ENCODE measurements at regions not wholly inside any gene's neighbourhood (a gene's known extent, or its start where the extent isn't known, plus 50 kb on each side); places are given as distances from the start of the nearest gene placed in this dataset.

- TF ChIP-seq, protein P1, sequence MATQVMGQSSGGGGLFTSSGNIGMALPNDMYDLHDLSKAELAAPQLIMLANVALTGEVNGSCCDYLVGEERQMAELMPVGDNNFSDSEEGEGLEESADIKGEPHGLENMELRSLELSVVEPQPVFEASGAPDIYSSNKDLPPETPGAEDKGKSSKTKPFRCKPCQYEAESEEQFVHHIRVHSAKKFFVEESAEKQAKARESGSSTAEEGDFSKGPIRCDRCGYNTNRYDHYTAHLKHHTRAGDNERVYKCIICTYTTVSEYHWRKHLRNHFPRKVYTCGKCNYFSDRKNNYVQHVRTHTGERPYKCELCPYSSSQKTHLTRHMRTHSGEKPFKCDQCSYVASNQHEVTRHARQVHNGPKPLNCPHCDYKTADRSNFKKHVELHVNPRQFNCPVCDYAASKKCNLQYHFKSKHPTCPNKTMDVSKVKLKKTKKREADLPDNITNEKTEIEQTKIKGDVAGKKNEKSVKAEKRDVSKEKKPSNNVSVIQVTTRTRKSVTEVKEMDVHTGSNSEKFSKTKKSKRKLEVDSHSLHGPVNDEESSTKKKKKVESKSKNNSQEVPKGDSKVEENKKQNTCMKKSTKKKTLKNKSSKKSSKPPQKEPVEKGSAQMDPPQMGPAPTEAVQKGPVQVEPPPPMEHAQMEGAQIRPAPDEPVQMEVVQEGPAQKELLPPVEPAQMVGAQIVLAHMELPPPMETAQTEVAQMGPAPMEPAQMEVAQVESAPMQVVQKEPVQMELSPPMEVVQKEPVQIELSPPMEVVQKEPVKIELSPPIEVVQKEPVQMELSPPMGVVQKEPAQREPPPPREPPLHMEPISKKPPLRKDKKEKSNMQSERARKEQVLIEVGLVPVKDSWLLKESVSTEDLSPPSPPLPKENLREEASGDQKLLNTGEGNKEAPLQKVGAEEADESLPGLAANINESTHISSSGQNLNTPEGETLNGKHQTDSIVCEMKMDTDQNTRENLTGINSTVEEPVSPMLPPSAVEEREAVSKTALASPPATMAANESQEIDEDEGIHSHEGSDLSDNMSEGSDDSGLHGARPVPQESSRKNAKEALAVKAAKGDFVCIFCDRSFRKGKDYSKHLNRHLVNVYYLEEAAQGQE (IDR thresholded peaks at IDR 0.05; ENCODE audit: unreplicated experiment), result no peak
Measured at GRCh38 chrX:113019958-113020357, 179.3 kb upstream of the AMOT start (continued).

DNA sequence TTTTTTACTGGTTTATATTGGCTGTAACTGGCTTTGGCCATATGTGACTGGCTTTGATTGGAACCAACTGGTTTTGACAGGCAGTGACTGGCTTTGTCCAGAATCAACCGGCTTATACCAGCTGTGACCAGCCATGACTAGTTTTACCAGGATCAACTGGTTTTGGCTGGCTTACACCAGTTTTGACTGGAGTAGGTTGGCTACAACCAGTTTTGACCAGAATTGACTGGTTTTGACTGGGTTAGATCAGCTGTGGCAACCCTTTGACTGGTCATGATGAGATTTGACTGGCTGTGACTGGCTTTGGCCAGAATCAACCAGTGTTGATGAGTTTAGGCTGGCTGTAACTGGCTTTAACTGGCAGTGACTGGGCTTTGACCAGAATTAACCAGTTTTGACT, 169.2 kb upstream of the AMOT start:
- Histone ChIP-seq H3K36me3 (ENCODE audit: insufficient read depth) (no peaks in the 10 kb centered on the region), H3K4me2 (no peak overlapping the region), H4K20me1 (replicated peaks; ENCODE audit: insufficient read depth) (no peaks in the 10 kb centered on the region), H3K27ac (ENCODE audit: low read depth) (no peak overlapping the region), H3K4me3 (no peak overlapping the region), H3K4me1 (ENCODE audit: insufficient read depth) (no peaks in the 10 kb centered on the region), H2AFZ (no peak overlapping the region), H3K79me2 (replicated peaks; ENCODE audit: insufficient read depth) (no peaks in the 10 kb centered on the region), H3K9me2 (ENCODE audit: insufficient read depth) (no peaks in the 10 kb centered on the region), H3K27me3 (ENCODE audit: insufficient read depth) (no peaks in the 10 kb centered on the region), H3F3A (replicated peaks; ENCODE audit: low read depth) (no peaks in the 10 kb centered on the region)
- no peaks in the 10 kb centered on the region for H3K9me3 Mint-ChIP-seq
- no peak overlapping the region for H3K27ac Mint-ChIP-seq
- ATAC-seq, result no peak
- no peak for DNase-seq (ENCODE audit: low spot score)
- H3K36me3 Mint-ChIP-seq (ENCODE audit: low read depth), result no peaks in the 10 kb centered on the region
- TF ChIP-seq POLR2AphosphoS5 (IDR thresholded peaks at IDR 0.05; ENCODE audit: low read depth) (no peak), EZH2 (IDR thresholded peaks at IDR 0.05; ENCODE audit: low read depth, unreplicated experiment) (no peak), NANOG (IDR thresholded peaks at IDR 0.05; ENCODE audit: borderline replicate concordance) (no peak), ETS1 (IDR thresholded peaks at IDR 0.05) (no peak), ZNF114 (CRISPR knock-in tag; IDR thresholded peaks at IDR 0.05) (no peak), STAT1 (IDR thresholded peaks at IDR 0.05; ENCODE audit: unreplicated experiment) (no peak), ZNF331 (CRISPR knock-in tag; IDR thresholded peaks at IDR 0.05; ENCODE audit: low read depth) (no peak), CREB1 (CRISPR knock-in tag; IDR thresholded peaks at IDR 0.05; ENCODE audit: low read depth) (no peak)
- TF ChIP-seq, protein P2, sequence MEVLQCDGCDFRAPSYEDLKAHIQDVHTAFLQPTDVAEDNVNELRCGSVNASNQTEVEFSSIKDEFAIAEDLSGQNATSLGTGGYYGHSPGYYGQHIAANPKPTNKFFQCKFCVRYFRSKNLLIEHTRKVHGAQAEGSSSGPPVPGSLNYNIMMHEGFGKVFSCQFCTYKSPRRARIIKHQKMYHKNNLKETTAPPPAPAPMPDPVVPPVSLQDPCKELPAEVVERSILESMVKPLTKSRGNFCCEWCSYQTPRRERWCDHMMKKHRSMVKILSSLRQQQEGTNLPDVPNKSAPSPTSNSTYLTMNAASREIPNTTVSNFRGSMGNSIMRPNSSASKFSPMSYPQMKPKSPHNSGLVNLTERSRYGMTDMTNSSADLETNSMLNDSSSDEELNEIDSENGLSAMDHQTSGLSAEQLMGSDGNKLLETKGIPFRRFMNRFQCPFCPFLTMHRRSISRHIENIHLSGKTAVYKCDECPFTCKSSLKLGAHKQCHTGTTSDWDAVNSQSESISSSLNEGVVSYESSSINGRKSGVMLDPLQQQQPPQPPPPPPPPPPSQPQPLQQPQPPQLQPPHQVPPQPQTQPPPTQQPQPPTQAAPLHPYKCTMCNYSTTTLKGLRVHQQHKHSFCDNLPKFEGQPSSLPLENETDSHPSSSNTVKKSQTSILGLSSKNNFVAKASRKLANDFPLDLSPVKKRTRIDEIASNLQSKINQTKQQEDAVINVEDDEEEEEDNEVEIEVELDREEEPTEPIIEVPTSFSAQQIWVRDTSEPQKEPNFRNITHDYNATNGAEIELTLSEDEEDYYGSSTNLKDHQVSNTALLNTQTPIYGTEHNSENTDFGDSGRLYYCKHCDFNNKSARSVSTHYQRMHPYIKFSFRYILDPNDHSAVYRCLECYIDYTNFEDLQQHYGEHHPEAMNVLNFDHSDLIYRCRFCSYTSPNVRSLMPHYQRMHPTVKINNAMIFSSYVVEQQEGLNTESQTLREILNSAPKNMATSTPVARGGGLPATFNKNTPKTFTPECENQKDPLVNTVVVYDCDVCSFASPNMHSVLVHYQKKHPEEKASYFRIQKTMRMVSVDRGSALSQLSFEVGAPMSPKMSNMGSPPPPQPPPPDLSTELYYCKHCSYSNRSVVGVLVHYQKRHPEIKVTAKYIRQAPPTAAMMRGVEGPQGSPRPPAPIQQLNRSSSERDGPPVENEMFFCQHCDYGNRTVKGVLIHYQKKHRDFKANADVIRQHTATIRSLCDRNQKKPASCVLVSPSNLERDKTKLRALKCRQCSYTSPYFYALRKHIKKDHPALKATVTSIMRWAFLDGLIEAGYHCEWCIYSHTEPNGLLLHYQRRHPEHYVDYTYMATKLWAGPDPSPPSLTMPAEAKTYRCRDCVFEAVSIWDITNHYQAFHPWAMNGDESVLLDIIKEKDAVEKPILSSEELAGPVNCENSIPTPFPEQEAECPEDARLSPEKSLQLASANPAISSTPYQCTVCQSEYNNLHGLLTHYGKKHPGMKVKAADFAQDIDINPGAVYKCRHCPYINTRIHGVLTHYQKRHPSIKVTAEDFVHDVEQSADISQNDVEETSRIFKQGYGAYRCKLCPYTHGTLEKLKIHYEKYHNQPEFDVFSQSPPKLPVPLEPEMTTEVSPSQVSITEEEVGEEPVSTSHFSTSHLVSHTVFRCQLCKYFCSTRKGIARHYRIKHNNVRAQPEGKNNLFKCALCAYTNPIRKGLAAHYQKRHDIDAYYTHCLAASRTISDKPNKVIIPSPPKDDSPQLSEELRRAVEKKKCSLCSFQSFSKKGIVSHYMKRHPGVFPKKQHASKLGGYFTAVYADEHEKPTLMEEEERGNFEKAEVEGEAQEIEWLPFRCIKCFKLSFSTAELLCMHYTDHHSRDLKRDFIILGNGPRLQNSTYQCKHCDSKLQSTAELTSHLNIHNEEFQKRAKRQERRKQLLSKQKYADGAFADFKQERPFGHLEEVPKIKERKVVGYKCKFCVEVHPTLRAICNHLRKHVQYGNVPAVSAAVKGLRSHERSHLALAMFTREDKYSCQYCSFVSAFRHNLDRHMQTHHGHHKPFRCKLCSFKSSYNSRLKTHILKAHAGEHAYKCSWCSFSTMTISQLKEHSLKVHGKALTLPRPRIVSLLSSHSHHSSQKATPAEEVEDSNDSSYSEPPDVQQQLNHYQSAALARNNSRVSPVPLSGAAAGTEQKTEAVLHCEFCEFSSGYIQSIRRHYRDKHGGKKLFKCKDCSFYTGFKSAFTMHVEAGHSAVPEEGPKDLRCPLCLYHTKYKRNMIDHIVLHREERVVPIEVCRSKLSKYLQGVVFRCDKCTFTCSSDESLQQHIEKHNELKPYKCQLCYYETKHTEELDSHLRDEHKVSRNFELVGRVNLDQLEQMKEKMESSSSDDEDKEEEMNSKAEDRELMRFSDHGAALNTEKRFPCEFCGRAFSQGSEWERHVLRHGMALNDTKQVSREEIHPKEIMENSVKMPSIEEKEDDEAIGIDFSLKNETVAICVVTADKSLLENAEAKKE (CRISPR knock-in tag; IDR thresholded peaks at IDR 0.05), result no peak
- TF ChIP-seq, protein P1 (IDR thresholded peaks at IDR 0.05; ENCODE audit: unreplicated experiment), result no peak
- H3K4me3 Mint-ChIP-seq, result no peak overlapping the region
- H3K4me1 Mint-ChIP-seq, result no peaks in the 10 kb centered on the region
- H3K27me3 Mint-ChIP-seq (ENCODE audit: insufficient read depth, low read depth, poor library complexity), result peaks cover 4% of the 10 kb centered on the region

Measured in GM23338 (cell line).